Ishikawa (cell line): ENCODE measurements at regions not wholly inside any gene's neighbourhood (a gene's known extent, or its start where the extent isn't known, plus 50 kb on each side); places are given as distances from the start of the nearest gene placed in this dataset.

Experiments
- CEBPB ChIP-seq: IDR thresholded peaks from 2 replicates; pipeline ENCODE4 v1.6.1; 2012
- CREB1 ChIP-seq: IDR thresholded peaks from 2 replicates; pipeline ENCODE4 v1.6.1; 2012; ENCODE audit warnings: low read depth
- EP300 ChIP-seq: IDR thresholded peaks from 2 replicates; pipeline ENCODE4 v1.6.1; 2012; ENCODE audit warnings: borderline replicate concordance
- FOXM1 ChIP-seq: IDR thresholded peaks from 2 replicates; pipeline ENCODE4 v1.6.1; 2012; ENCODE audit warnings: low read depth, borderline replicate concordance
- MAX ChIP-seq: IDR thresholded peaks from 2 replicates; pipeline ENCODE4 v1.6.1; 2012
- NFIC ChIP-seq: IDR thresholded peaks from 2 replicates; pipeline ENCODE4 v1.6.1; 2012
- RAD21 ChIP-seq: IDR thresholded peaks from 2 replicates; pipeline ENCODE4 v1.6.1; 2012; ENCODE audit warnings: low read depth
- REST ChIP-seq: IDR thresholded peaks from 2 replicates; pipeline ENCODE4 v1.6.1; 2012; ENCODE audit warnings: low read depth, mild to moderate bottlenecking
- TAF1 ChIP-seq: IDR thresholded peaks from 2 replicates; pipeline ENCODE4 v1.6.1; 2012; ENCODE audit warnings: low read depth, mild to moderate bottlenecking
- TCF12 ChIP-seq: IDR thresholded peaks from 2 replicates; pipeline ENCODE4 v1.6.1; 2012; ENCODE audit warnings: low read depth
- TEAD4 ChIP-seq: IDR thresholded peaks from 2 replicates; pipeline ENCODE4 v1.6.1; 2012
- USF1 ChIP-seq: IDR thresholded peaks from 2 replicates; pipeline ENCODE4 v1.6.1; 2012

- TF ChIP-seq EP300 (no peak), TAF1 (no peak), RAD21 (no peak), FOXM1 (no peak), TEAD4 (no peak), CREB1 (no peak), CEBPB (no peak), REST (no peak), USF1 (no peak), NFIC (no peak), TCF12 (no peak), MAX (no peak)
These were observed 84.4 kb upstream of the DHRS4 start for GRCh38 chr14:23869078-23869719.
